Hematopoietic multipotent progenitor cell (in vitro differentiated cells): ENCODE measurements at regions not wholly inside any gene's neighbourhood (a gene's known extent, or its start where the extent isn't known, plus 50 kb on each side); places are given as distances from the start of the nearest gene placed in this dataset.
"Not testable (repeated sequence)": the region's sequence is repeated elsewhere in the genome, so short reads cannot be mapped to it uniquely, and the experiment has no call there.

Experiments used
- DNase-seq, 3 donors: peaks; one replicate each; pipeline ENCODE4 v3.0.0-alpha.2; 2011 to 2015; ENCODE audit warnings: low read depth in 2 of 3, low spot score in 2 of 3

DNA sequence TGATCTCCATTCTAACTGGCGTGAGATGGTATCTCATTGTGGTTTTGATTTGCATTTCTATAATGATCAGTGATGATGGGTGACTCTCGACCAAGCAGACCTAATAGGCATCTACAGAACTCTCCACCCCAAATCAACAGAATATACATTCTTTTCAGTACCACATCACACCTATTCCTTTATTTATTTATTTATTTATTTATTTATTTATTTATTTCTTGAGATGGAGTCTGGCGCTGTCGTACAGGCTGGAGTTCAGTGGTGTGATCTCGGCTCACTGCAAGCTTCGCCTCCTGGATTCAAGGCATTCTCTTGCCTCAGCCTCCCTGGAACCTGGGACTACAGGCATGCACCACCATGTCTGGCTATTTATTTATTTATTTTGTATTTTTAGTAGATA is 496.3 kb downstream of the TENT5A start:
- not testable (repeated sequence) for DNase-seq

DNA sequence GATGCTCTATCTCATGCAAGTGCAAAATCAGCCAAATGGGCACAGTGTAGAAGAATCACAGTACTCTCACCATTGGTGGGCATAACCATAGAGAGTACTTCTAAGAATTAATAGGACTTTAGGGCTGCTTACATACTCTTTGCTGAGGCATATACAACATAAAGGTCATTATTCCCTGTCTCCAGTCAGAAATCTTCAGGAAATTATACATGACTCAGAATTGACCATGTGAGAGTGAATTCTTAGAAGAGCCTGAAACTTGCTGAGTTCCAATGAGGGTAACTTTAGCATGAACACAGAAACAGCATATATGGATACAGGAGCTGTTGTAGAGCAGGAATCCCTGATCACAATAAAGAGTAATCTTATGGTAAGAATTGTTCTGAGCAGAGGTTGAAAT is 498.7 kb downstream of the TENT5A start:
- DNase-seq, result no peak

DNA sequence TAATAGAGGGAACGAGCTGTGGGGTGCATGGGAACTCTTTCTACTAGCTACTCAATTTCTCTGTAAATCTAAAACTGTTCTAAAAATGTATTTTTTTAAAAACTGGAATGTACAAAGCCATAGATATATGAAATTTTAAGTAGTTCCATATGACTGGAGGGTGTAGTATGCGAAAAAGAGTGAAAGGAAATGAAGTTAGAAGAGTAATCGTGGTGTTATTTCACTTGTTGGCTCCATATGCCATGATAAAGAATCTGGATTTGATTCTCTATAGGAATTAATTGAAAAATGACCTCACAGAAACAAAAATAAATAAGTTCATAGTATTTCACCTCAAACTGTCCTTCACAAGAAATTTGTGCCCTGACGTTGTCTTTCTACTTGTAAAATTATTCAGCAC is 500.2 kb downstream of the TENT5A start:
- no peak for DNase-seq

DNA sequence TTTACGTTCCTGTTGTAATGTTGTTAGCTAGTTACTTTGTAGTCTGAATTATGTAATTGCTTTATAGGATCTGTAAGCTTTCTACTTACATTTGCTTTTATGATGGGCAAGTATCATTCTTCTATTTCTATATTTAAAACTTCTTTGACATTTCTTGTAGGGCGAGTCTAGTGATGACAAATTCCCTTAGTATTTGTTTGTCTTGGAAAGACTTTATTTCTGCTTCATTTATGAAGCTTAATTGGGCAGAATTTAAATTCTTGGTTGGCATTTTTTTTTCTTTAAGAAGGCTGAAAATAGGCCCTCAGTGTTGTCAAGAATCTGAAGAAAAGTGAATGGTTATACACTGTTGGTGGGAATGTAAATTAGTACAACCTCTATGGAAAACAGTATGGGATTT is 506.3 kb downstream of the TENT5A start:
- no peak for DNase-seq

DNA sequence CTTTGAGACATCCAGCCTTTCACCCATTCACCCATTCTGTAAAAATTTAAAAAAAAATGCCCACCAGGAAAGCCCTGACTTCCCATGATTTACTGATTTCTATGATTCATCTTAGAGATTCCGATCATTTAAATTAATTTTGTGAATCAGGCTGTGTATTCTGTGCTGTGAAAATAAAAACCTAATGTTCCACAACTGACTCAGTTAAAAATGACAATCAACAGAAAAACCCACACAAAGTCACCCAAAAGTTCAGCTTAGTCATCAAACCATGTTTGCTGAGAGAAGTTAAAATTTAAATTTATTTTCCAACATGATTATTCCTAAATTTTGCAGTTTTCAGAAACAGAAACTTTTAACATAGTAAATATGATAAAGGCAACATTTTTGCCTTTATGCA is 509.9 kb downstream of the TENT5A start:
- no peak for DNase-seq

DNA sequence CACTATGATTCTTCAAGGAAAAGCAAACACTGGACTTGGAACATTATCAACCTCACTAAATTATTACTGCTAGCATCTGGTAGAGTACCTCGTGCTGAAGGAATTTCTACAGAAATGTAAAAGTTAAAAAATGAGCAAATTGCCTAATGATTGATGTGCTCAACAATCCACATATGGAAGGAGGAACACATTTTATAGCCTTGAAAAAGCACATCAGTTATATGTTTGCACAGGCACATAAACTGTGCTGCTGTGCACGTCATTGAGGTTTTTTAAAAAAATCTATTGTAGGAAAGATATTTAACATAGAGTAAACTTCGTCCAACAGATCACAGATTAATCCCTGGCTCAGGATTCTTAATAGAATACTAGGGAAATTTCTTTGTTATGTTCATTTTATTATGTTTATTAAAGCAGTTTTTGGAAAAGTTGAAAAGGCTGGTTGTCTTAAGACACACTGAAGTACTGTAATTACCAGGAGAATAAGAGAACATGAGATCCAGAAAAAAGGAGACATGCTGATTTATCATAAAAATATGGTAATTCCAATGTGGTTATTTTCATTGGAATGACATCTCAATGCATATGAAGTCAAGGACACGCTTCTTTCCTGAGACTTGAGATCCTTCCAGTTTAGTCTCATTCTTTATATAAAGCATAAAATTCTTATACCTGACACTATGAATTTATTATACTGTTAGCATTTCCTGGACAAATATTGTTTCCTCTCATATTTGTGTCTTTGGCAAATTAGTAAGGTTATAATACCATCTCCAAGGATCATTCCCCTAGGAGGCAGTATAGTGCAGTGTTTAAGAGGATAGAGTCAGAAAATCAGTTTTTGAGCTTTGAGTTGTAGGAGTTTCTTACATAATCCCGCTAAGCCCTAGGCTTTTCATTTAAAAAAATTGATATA is 511.1 kb downstream of the TENT5A start:
- peak in 2 of 3 donors; percentile 4 to 27 for DNase-seq

DNA sequence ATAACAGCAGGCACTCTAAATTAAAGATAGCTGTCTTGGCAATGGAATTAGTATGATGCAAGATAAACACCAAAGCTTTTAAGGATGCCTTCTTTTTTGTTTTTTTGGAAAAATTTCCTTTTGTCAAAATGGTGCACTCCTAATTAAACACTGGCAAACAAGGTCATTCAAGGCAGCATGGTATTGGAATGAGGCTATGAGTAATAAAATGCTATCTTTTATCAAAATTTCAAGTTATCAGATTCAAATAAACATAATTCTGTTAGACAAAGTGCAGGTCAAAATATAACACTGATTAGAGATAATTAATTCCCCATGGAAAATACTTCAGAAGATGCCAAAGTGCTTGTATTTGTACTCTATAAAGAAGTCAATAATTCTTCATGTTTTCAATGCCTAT is 514.1 kb downstream of the TENT5A start:
- no peak for DNase-seq

DNA sequence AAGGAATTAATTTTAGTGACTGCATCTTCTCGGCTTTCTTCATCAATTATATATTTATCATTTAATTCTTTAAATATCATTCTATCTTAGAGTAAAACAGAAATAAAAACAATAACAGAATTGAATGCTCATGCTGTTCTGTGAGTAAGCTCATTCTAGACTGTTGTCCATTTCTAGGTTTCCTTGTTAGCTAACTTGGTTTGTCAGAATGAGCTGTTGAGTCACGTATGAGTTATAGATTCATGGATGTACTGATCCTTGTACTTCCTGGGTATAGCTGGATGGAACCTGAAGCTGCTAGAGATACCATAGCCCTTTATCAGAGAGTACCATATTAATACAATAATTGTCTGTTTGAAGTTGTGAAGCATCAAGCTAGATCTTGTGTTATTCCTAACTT is 515.3 kb downstream of the TENT5A start:
- no peak for DNase-seq

DNA sequence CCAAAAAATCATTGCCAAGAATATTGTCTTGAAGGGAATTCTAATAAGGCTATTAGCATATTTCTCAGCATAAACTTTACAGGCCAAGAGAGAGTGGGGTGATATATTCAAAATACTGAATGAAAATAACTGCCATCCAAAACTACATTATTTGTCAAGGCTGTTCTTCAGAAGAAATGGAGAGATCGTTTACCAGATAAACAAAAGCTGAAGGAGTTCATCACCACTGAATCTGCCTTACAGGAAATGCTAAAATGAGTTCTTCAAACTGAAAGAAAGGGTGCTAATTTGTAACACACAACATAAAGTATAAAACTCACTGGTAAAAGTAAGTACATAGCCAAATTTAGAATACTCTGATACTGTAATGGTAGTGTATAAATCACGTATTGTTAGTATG is 517.0 kb downstream of the TENT5A start:
- DNase-seq, result no peak

DNA sequence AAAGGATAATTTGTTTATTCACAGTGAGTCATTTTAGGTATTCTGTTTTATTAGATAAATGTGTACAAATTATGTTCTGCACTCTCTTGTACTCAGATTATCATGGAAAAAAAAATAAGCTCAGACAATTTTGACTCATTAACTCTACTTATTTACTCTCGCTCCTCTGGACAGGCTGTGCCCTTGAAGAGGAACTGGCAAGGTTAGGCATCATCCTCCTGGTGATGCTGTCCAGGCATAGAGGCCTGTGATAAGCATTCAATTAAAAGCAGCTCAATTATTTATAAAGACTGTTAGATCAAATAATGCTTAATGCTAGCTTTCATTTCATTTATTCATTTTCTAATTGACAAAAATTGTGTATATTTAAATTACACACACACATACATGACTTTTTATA is 518.5 kb downstream of the TENT5A start:
- DNase-seq, result no peak

DNA sequence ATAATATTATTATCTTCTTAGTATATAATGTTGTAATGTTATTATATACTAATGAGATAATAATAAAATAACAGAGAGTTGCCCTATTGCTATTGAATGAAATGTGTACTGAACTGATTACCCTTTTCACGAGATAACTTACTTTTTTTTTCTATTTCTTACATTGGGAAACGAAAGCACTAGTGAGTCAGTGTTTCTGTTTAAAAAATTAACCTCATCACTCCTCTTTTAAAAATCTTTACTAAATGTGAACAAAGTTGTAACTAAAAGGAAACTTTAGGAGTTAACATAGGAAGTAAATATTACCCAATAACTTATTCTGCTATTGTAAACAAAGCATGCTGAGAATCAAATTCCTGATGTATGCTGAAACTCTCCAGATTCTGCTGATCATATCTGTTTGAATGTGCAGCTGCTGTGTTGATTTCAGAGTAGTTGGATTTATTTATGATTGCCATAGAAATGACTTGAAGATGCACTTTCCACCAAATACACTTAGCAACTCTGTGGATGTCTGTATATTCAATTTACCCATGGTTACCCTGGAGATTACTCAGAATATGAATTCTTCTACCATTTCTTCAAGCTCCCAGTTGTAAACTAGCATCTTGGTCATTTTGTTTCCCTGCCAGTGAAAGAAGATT is 523.4 kb downstream of the TENT5A start:
- DNase-seq, result no peak

DNA sequence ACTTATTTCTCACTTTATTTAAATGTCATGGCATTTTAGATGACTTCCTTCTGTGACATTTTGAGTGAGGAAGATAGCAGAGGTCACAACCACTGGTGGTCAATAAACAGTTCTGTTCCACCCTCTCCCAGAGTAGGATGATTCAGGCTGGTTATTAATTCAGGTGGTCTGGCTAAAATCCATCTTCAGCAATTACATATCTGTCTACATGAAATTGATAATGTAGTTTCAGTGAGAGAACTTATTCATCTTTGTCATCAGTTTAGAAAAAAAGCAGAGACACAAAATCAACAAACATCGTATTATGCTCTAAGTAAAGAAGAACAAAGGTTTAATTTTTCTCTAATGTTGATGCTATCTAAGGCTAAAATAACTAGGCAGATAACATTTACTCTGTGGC is 525.5 kb downstream of the TENT5A start:
- no peak for DNase-seq

DNA sequence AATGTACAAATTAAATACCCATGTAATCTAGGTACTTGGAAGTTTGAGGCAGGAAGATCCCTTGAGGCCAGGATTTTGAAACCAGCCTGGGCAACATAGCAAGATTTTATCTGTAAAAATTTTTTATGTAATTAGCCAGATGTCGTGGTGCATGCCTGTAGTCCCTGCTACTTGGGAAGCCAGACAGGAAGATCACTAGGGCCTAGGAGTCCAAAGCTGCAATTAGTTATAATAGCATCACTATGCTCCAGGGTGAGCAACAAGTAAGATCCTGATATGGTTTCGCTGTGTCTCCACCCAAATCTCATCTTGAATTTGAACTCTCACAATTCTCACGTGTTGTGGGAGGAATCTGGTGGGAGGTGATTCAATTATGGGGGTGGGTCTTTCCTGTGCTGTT is 535.8 kb downstream of the TENT5A start:
- DNase-seq, result no peak

DNA sequence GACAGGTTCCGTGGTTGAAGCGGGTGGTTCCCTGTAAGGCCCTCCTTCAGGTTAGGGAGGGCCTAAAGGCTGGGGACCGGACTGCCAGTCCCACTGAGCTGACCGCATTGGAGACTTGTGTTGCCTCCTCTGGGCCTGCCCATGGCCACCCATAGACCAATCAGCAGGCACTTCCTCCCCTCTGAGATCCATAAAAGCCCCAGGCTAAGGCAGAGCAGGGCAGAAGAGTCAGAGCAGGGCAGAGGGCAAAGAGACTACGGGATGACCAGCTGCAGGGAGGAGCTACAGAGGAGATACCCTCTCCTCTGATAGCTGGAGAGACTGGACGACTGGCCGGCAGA is 537.4 kb downstream of the TENT5A start:
- no peak for DNase-seq

DNA sequence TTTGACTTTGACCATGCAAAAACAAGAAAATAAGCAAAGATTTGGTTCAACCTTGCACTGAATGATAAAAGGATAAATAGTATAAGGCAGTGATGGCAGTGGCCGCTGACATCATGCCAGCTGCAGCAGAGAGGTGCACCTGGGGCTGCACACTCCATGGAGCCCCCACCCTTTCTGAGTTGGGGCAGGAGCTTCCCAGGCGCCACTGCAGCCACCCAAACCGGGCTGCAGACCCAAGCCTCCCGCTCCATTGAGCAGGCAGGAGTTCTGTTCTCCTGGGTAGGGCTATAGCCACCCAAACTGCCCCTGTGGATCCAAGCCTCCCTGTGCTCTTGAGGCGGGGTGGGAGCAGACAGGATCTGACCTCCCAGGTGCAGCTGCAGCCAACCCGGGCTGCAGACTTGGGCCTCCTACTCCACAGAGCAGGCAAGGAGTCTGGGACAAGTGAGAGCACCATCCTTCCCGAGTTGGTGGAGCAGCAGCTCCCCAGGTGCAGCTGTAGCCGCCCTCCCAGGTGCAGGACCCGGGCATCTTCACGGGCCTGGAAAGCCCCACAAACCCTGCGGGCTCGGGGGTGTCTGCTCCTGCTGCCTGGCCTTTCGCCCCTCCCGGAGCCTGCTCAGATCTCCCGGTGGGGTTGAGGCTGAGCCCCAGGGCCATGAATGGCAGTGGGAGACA is 537.9 kb downstream of the TENT5A start:
- DNase-seq, result no peak

DNA sequence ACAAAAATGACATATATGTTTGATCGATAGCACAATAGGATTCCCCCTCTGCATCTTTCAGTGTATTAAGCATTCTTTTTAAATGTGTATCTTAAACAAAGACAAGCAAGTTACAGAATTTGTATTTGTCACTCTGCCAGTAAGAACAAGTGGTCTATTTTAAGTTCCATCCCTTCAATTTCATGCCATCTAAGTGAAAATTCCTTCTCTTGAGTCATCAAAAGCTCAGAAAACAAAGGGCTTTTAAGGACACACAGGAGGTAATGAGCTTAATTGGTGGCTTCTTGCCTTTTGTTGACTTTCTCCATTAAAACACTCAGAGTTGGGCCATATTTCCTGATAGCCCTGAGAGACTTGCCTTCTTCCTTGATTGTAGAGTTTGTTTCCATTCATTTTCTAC is 547.8 kb downstream of the TENT5A start:
- no peak for DNase-seq

DNA sequence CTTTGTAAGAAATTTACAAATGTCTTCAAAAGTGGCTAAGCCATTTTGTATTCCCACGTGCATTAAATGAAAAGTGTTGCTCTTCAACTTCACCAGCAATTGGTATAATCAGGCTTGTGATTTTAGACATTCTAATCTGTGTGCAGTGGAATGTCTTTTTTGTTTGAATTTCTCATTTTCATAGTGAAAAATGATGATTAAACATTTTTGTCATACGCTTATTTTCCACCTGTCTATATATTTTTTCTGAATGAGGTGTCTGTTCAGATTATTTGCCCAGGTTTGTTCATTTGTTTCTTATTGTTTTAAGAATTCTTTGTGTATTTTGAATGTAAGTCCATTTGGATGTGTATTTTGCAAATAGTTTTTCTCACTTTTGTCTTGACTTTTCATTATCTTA is 558.1 kb downstream of the TENT5A start:
- DNase-seq, result no peak

DNA sequence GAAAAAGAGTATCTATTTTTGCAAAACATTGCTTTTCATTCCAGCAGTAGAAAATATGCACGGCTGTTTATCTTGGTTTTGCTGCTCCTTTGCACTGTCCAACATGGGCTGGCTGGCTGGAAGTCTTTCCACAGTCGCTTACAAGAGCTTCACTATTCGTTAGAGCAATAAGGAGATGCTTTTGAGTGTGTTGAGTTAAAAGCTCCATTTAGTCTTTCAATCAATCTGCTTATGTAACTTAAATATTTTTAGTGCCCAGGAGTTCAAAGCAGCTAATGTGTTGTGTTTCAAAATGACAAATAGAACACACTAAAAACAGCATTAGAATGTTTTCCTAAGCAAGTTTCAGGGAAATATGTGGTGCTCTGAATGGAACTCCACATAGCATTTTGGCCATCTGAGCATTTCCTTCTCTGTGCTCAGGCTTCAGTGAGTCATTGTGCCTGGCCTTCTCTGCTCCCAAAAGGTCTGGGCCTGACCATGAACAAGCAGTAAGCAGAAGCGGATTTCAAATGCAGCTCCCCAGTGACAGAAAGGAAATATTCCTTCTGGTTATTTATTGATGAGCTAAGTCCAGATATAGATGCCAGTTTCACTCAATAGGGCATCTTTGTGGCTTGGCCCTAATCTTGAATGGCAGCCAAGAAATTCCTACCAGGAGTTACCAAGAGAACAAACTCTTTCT is 580.3 kb downstream of the TENT5A start:
- no peak for DNase-seq

DNA sequence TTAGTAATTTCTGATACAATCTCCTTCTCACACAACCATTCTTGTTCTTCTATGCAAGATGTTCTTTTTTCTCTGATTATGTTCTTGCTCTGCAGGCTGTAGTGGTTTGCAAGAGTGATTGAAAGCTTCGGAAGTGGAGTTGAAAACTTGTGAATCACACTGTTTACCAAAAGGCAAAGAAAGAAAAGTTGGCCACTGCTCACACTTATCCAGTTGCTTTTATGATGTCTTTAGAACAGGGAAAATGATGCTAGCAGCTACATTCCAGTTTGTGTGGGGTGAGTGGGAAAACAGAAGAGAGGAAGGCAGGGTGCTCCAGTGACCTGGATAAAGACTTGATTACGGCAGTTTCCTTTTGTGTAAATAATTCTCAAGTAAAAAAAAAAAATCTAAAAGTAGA is 583.3 kb downstream of the TENT5A start:
- no peak for DNase-seq

DNA sequence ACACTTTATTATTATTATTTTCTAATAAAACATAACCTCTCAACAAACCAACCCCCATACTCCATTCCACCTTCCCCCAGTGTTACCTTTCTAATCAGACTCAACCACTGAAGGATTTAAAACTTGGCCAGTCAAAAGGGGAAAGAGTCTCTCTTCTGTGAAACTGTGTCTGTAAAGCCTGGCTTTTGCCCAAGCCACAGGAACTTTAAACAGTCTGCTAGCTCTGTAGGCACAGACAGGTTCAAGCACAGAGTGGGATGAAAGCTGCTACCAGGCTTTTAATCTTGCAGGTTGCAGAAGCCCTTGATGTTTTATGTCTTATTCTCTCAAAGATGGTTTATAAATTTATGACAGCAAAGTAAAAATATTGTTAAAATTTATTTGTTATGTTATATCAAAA is 585.7 kb downstream of the TENT5A start:
- DNase-seq, result peak in 1 of 3 donors; percentile 4

DNA sequence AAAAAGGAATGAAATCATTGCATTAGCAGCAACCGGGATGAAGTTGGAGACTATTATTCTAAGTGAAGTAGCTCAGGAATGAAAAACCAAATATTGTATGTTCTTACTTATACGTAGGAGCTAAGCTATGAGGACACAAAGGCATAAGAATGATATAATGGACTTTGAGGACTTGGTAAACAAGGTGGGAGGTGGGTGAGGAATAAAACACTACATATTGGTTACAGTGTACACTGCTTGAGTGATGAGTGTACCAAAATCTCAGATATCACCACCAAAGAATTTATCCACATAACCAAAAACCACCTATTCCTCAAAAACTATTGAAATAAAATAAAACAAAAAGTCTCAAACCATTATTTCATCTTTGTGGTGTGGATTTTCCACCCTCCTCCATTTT is 593.5 kb downstream of the TENT5A start:
- no peak for DNase-seq
